MM.1S (cell line): ENCODE measurements at regions not wholly inside any gene's neighbourhood (a gene's known extent, or its start where the extent isn't known, plus 50 kb on each side); places are given as distances from the start of the nearest gene placed in this dataset.

Experiments used
- CTCF ChIP-seq: fragments of 300-600 bp; sonication (generic); IDR thresholded peaks from 2 replicates; pipeline ENCODE4 v1.5.1; 2016; ENCODE audit warnings: antibody characterized with exemption, low read length, mixed read lengths
- EZH2 ChIP-seq: fragments of 300-600 bp; sonication (generic); optimal IDR thresholded peaks from 2 replicates; pipeline ENCODE3; 2017; ENCODE audit warnings: low read depth, mild to moderate bottlenecking, antibody characterized with exemption, low read length, mixed read lengths

- no peak for TF ChIP-seq EZH2
- TF ChIP-seq CTCF = no peak
These were observed 88.3 kb upstream of the TAF1B start for GRCh38 chr2:9755008-9755407.
